HG03354 (cell line): ENCODE measurements at regions not wholly inside any gene's neighbourhood (a gene's known extent, or its start where the extent isn't known, plus 50 kb on each side); places are given as distances from the start of the nearest gene placed in this dataset.
"Not testable (repeated sequence)": the region's sequence is repeated elsewhere in the genome, so short reads cannot be mapped to it uniquely, and the experiment has no call there.

Source experiments
- ATAC-seq: cut with Tn5 transposase; IDR thresholded peaks from one replicate; pipeline ENCODE4 v1.9.1; 2021; ENCODE audit warnings: mild to moderate bottlenecking; ENCODE audit not compliant: unreplicated experiment, poor library complexity, severe bottlenecking

- ATAC-seq: no peak
Measured at GRCh38 chr10:4602764-4603491, 223.1 kb upstream of the AKR1E2 start.

GRCh38 chr10:4599471-4599870 is 226.5 kb upstream of the AKR1E2 start:
- ATAC-seq: no peak

- ATAC-seq: not testable (repeated sequence)
Measured at GRCh38 chr10:4597898-4598297, 228.1 kb upstream of the AKR1E2 start.

DNA sequence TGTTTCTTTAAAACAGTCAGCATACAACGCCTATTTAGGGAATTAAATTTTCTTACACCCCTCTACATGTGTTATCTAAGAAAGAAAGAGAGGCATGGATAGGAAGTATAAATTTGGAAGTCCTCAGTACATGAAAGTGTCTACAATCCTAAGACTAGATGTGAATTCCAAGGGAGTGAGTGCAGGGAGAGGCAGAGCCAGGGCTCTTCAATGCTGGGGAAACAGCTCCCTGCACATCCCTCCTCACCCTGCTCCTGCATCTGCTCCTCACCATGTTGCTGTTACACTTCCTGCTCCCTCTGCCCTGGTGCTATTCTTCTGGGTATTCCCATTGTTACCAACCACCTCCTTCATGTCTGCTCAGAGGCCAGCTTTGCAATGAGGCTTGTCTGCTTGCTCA is 229.1 kb upstream of the AKR1E2 start:
- no peak for ATAC-seq

DNA sequence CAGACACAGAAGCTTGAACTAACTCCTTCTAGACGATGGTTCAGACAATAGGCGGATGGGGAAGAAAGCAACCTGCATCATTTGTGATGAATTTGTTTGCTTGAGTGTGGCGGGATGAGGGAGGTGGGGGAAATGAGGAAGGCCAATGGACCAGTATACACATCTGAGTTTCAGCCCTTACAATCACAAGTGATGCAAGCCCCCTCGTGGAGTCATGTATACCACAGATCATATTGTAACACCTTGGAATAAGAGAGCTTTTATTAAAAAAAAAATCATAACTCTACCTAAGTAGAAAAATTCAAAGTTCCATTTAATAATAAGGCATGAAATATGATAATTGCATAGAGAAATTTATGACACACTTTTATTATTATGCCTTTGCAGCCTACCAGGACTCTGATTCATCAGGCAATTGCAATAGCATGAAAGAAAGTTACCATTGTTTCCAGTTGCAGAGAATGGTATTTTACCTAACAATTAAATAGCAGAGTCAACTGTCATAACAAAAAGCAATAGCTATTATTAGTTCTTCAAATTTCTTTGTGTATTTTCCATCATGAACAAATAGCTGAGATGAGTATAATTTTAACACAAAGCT is 230.2 kb upstream of the AKR1E2 start:
- no peak for ATAC-seq

DNA sequence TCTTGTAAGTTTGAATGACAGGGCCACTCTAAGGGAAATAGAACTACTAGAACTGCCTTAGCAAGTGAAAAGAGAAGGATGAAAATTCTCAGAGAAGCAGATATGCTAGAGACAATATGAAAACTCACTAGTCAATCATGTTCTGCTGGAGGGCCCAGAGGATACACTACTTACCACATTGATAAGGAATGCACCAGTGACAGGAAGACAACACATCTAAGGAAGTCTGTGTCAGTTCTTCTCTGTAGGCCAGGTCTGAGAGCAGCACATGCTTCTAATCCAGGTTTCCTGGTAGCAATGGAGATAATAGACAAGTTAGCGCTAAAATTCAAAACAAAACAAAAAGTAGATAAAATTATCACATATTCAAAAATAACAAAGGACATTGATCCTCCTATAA is 235.2 kb upstream of the AKR1E2 start:
- ATAC-seq: no peak

- ATAC-seq: no peak
Measured at GRCh38 chr10:4588824-4589223, 237.2 kb upstream of the AKR1E2 start.

DNA sequence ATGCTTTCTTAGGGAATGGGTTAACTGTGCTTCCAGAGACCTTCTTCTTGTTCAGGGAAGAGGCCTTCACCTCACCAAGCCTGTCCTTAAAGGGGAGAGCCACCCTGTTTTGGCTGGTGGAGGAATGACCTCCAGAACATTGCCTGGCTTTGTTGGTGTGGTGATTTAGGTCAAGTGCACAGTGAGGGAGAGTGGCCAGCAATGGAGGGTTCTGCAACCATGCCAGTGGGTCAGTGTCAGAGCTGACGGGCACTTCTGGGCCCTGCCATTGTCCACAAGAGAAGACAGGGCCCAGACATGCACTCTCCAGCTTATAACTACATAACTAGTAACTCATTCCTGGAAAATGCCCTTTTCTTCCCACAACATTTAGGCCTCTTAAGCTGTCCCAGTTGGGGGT is 238.5 kb upstream of the AKR1E2 start:
- ATAC-seq: no peak

GRCh38 chr10:4586776-4587175 is 239.2 kb upstream of the AKR1E2 start:
- no peak for ATAC-seq

DNA sequence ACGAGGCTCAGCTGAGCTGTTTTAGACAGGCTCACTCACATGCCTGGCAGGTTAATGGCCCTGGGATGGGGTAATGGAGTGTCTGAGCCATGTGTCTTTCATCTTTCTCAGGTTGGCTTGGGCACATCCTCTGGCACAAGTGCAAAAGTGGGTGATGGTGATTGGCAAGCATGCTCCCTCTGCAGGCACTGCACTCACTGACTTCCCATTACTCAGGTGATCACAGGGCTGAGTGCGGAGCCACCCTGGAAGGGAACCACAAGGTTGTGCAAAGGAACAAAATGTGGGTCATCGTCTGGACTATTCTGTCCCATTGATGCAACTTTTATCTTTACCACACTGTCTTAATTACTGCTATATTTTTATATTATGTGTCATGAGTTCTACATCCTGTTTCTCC is 244.1 kb upstream of the AKR1E2 start:
- no peak for ATAC-seq

- no peak for ATAC-seq
Measured at GRCh38 chr10:4579844-4580243, 246.2 kb upstream of the AKR1E2 start.

DNA sequence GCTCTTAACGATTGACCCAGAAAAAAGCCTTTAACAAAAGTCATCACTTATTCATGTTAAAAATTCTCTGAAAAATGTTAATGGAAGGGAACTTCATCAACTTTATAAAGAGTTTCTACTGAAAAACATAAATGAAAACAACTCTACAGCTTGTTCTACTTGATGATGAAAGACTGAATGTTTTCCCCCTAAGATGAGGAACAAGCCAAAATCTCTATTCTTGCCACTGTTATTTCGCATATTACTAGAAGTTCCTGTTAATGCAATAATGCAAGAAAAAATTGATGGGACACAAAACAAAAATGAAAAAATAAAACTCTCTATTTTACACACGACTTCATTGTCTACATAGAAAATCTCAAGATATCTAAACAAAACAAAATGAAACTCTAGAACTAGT is 249.8 kb upstream of the AKR1E2 start:
- no peak for ATAC-seq

- ATAC-seq: no peak
Measured at GRCh38 chr10:4569151-4569550, 256.9 kb upstream of the AKR1E2 start.

- ATAC-seq: no peak
Measured at GRCh38 chr10:4568731-4569130, 257.3 kb upstream of the AKR1E2 start.

- no peak for ATAC-seq
Measured at GRCh38 chr10:4568086-4568485, 257.9 kb upstream of the AKR1E2 start.

DNA sequence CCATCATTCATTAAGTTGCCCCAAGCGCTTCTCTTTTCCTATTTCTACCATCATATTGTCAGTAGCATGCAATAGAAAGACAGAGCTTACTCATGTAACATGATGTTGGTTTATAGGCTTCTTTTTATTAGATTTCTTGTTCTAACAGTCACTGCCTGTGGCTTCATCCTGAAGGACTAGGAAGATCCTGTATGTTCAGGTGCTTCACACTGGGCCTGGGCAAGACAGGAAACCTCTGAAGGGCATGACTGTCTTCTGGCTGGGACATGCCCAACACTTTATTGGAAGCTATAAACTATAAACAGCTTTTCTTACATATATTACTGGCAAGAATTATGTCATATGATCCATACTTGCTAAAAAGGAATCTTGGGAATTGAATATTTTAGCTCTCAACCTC is 258.4 kb upstream of the AKR1E2 start:
- no peak for ATAC-seq

GRCh38 chr10:4566011-4566410 is 260.0 kb upstream of the AKR1E2 start:
- ATAC-seq: no peak

DNA sequence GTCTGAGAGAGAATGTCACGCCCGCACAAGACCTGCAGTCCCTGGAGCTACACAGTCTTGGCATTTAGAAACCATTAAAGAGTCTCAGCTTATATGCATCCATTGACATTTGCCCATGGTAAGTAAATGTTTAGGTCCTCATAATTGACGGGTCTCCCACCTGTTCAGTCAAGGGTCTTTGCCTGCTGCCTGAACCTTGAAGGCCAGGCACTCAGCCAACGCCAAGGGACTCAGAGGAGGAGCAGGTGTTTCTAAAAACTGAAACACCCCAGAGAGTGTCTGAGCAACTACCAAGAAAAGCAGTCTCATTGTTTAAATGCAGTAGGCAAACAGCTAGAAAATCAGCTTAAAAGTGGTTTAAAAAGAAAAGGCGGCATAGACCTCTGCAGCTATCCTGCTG is 264.7 kb upstream of the AKR1E2 start:
- ATAC-seq: no peak

GRCh38 chr10:4557469-4557868 is 268.5 kb upstream of the AKR1E2 start:
- ATAC-seq: no peak

DNA sequence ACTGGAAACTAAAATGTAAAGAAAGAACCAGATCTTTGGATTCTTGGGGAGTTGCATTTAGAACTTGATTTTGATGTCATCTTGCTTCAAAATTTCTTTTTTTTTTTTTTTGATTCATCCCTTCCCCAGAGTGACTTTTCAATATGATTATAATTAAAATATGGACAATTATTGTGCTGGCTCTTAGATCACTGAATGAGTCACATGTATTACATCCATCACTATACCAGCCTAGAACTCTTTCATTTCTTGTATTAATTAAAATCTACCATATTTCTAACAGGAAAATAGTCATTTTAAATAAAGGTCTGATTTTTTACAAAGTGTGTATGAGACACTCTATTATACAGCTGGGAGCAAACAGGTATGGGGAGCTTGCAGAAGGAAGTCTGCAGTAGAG is 269.5 kb upstream of the AKR1E2 start:
- no peak for ATAC-seq

GRCh38 chr10:4555920-4556319 is 270.1 kb upstream of the AKR1E2 start:
- ATAC-seq: no peak

DNA sequence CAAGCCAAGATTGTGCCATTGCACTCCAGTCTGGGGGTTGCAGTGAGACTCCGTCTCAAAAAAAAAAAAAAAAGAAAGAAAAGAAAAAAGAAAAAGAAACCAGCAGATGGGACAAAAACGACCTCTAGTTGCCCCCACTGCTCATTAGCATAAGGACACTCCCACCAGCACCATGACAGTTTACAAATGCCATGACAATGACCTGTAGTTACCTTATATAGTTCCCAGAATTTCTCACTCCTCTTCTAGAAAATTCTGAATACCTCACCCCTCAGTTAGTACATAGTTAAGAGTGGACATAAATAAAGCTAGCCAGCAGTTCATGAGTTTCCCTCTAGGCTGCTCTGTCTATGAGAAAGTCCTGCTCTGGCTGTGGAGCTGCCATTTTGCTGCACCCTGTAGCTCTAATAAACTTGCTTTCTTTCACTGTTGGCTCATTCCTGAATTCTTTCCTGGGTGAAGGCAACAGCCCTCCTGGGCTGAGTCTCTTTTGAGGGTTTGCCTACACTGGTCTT is 276.8 kb upstream of the AKR1E2 start:
- ATAC-seq: no peak
